A549 (cell line): ENCODE measurements at regions not wholly inside any gene's neighbourhood (a gene's known extent, or its start where the extent isn't known, plus 50 kb on each side); places are given as distances from the start of the nearest gene placed in this dataset.

Experiments used
- ATAC-seq, 2 experiments: fragments of 200-7000 bp in 1 of 2; fragments of >200 bp in 1 of 2; cut with Nextera tagmentation in 1 of 2; cut with Tn5 transposase in 1 of 2; 3 replicates each; pipeline versions ENCODE4 v1.8.0 to v1.9.1; 2018 to 2020; ENCODE audit warnings: mild to moderate bottlenecking in 1 of 2, moderate library complexity in 1 of 2
- CTCF ChIA-PET: fragments of 300-600 bp; sonication (Branson Sonifier 250); formaldehyde crosslinking; extraction: SDS; loops from one replicate; lab custom pipeline; 2021; ENCODE audit warnings: antibody characterized with exemption, inconsistent platforms; lab: Yijun Ruan, JAX
- POLR2A ChIA-PET: fragments of 350-600 bp; formaldehyde crosslinking; extraction: SDS; loops from one replicate; lab custom pipeline; 2021; ENCODE audit warnings: antibody characterized with exemption, inconsistent platforms; lab: Yijun Ruan, JAX
- DNase-seq, 2 experiments: peaks; one replicate each; pipeline versions ENCODE4 v3.0.0 to v3.0.0-alpha.2; 2011 to 2016; ENCODE audit warnings: low read depth in 1 of 2, low spot score in 1 of 2
- FAIRE-seq: peaks from 2 replicates; lab custom pipeline; 2011; peaks lifted over from hg19 to GRCh38; lab: Jason Lieb, UNC
- H3K27ac ChIP-seq, 2 experiments: fragments of >200 bp; sonication (Bioruptor Twin); formaldehyde crosslinking; 3 replicates each; pipeline ENCODE4 v1.5.1; 2016 to 2017
- H3K4me1 ChIP-seq: fragments of >200 bp; sonication (Bioruptor Twin); formaldehyde crosslinking; 3 replicates; pipeline ENCODE4 v1.6.1; 2016
- H3K4me2 ChIP-seq: fragments of >200 bp; sonication (Bioruptor Twin); formaldehyde crosslinking; 3 replicates; pipeline ENCODE4 v1.6.1; 2016
- H3K4me3 ChIP-seq: fragments of >200 bp; sonication (Bioruptor Twin); formaldehyde crosslinking; 3 replicates; pipeline ENCODE4 v1.5.1; 2016
- H3K9me3 ChIP-seq: fragments of >200 bp; sonication (Bioruptor Twin); formaldehyde crosslinking; 3 replicates; pipeline ENCODE4 v1.6.1; 2016
- BHLHE40 ChIP-seq: IDR thresholded peaks from 2 replicates; pipeline ENCODE4 v1.6.1; 2012; ENCODE audit warnings: low read depth, low read length, inconsistent platforms
- CEBPB ChIP-seq, 2 experiments: fragments of >200 bp in 1 of 2; sonication (Bioruptor Twin) in 1 of 2; formaldehyde crosslinking in 1 of 2; IDR thresholded peaks; 2 replicates each; pipeline ENCODE4 v1.6.1; 2012 to 2016
- CHD4 ChIP-seq: fragments of 200-600 bp; sonication (generic); IDR thresholded peaks from 2 replicates; pipeline ENCODE4 v1.6.1; 2016; ENCODE audit warnings: antibody characterized with exemption, mild to moderate bottlenecking, borderline replicate concordance
- EP300 ChIP-seq, 2 experiments: fragments of >200 bp; sonication (Bioruptor Twin); formaldehyde crosslinking; IDR thresholded peaks; 2 replicates in 1 of 2; 3 replicates in 1 of 2; pipeline ENCODE4 v1.6.1; 2016 to 2017
- FOSB ChIP-seq: fragments of 250-450 bp; sonication (Bioruptor Pico); IDR thresholded peaks from 2 replicates; pipeline ENCODE4 v1.5.0; 2020; ENCODE audit warnings: mild to moderate bottlenecking, moderate library complexity
- FOSL2 ChIP-seq, 2 experiments: fragments of 450-650 bp in 1 of 2; fragments of >200 bp in 1 of 2; sonication (Bioruptor Twin) in 1 of 2; formaldehyde crosslinking; IDR thresholded peaks; 2 replicates each; pipeline versions ENCODE4 v1.5.0 to v1.6.1; 2016 to 2020; ENCODE audit warnings: mild to moderate bottlenecking in 1 of 2, moderate library complexity in 1 of 2
- FOXS1 ChIP-seq: fragments of 250-450 bp; sonication (Bioruptor Pico); IDR thresholded peaks from 2 replicates; pipeline ENCODE4 v1.5.0; 2020; ENCODE audit warnings: mild to moderate bottlenecking, moderate library complexity
- GATA3 ChIP-seq: IDR thresholded peaks from 2 replicates; pipeline ENCODE4 v1.6.1; 2012; ENCODE audit warnings: borderline replicate concordance
- HEYL ChIP-seq: fragments of 250-450 bp; sonication (Bioruptor Pico); IDR thresholded peaks from 2 replicates; pipeline ENCODE4 v1.8.0; 2021; ENCODE audit warnings: mild to moderate bottlenecking, moderate library complexity
- JUN ChIP-seq, 2 experiments: fragments of >200 bp; sonication (Bioruptor Twin); formaldehyde crosslinking; IDR thresholded peaks; 2 replicates in 1 of 2; 3 replicates in 1 of 2; pipeline ENCODE4 v1.6.1; 2016 to 2017
- KDM1A ChIP-seq: fragments of 200-600 bp; sonication (generic); IDR thresholded peaks from 2 replicates; pipeline ENCODE4 v1.6.1; 2016; ENCODE audit warnings: low read depth, mild to moderate bottlenecking
- MAFK ChIP-seq: fragments of 450-650 bp; IDR thresholded peaks from 2 replicates; pipeline ENCODE4 v1.6.1; 2014; ENCODE audit not compliant: partially characterized antibody
- NR3C1 ChIP-seq: fragments of >200 bp; sonication (Bioruptor Twin); formaldehyde crosslinking; IDR thresholded peaks from 3 replicates; pipeline ENCODE4 v1.6.1; 2017
- PBX3 ChIP-seq: IDR thresholded peaks from 2 replicates; pipeline ENCODE4 v1.6.1; 2012
- POLR2A ChIP-seq: IDR thresholded peaks from 2 replicates; pipeline ENCODE4 v1.6.1; 2012; ENCODE audit warnings: mild to moderate bottlenecking, low read length
- POLR2AphosphoS2 ChIP-seq: conservative IDR thresholded peaks from 2 replicates; pipeline ENCODE4 v1.6.1; 2012; ENCODE audit warnings: low read length, improper control_type of control experiment, inconsistent platforms
- RFX5 ChIP-seq: fragments of 450-650 bp; IDR thresholded peaks from 2 replicates; pipeline ENCODE4 v1.7.1; 2014; ENCODE audit warnings: antibody characterized with exemption, mild to moderate bottlenecking, moderate library complexity
- RNF2 ChIP-seq: fragments of 200-600 bp; sonication (generic); IDR thresholded peaks from 2 replicates; pipeline ENCODE4 v1.6.1; 2016; ENCODE audit warnings: low read depth, mild to moderate bottlenecking, antibody characterized with exemption, moderate library complexity, borderline replicate concordance
- ZNF302 ChIP-seq: fragments of 250-450 bp; sonication (Bioruptor Pico); IDR thresholded peaks from 2 replicates; pipeline ENCODE4 v1.9.0; 2021; ENCODE audit warnings: inconsistent platforms, mild to moderate bottlenecking, moderate library complexity
- ZSCAN20 ChIP-seq: fragments of 250-450 bp; sonication (Bioruptor Pico); IDR thresholded peaks from 2 replicates; pipeline ENCODE4 v1.8.0; 2022; ENCODE audit warnings: mild to moderate bottlenecking, moderate library complexity
- WGBS: methylation state at CpG from one replicate; pipeline ENCODE4 v1.1.6; 2017; ENCODE audit errors: missing lambda C conversion rate; 5-methylcytosine and 5-hydroxymethylcytosine counted together
- TF ChIP-seq, protein P1 (sequence below): fragments of 250-450 bp; sonication (Bioruptor Pico); IDR thresholded peaks from 2 replicates; pipeline ENCODE4 v1.5.0; 2021; ENCODE audit warnings: mild to moderate bottlenecking, moderate library complexity, borderline replicate concordance
- TF ChIP-seq, protein P2 (sequence below): fragments of 250-450 bp; sonication (Bioruptor Pico); IDR thresholded peaks from 2 replicates; pipeline ENCODE4 v1.5.0; 2020; ENCODE audit warnings: low read depth, mild to moderate bottlenecking, moderate library complexity
- TF ChIP-seq, protein P3 (sequence below): IDR thresholded peaks from 2 replicates; pipeline ENCODE4 v1.6.1; 2012

GRCh38 chr5:12848709-12849108 is 944.5 kb upstream of the CTNND2 start:
- ATAC-seq (no peak), DNase-seq (no peak), FAIRE-seq (no peak)
- WGBS, result 11% methylated on average over 1 of the region's 1 CpG
- TF ChIP-seq CEBPB (IDR thresholded peaks at IDR 0.05), result no peak
- no peak for TF ChIP-seq GATA3
- TF ChIP-seq POLR2A, result no peak
- TF ChIP-seq ZSCAN20 (CRISPR knock-in tag), result no peak
- TF ChIP-seq FOXS1 (CRISPR knock-in tag), result no peak
- TF ChIP-seq JUN (IDR thresholded peaks at IDR 0.05), result no peak
- TF ChIP-seq EP300 (IDR thresholded peaks at IDR 0.05), result no peak
- H3K4me3 ChIP-seq, result no peak overlapping the region
- H3K9me3 ChIP-seq, result no peaks in the 10 kb centered on the region
- CTCF ChIA-PET, result no interaction called here
- POLR2A ChIA-PET, result no interaction called here
- H3K27ac ChIP-seq, result no peak overlapping the region
- H3K4me2 ChIP-seq, result no peak overlapping the region
- no peaks in the 10 kb centered on the region for H3K4me1 ChIP-seq

- TF ChIP-seq KDM1A (no peak), ZNF302 (no peak), CHD4 (no peak)
- TF ChIP-seq, protein P1, sequence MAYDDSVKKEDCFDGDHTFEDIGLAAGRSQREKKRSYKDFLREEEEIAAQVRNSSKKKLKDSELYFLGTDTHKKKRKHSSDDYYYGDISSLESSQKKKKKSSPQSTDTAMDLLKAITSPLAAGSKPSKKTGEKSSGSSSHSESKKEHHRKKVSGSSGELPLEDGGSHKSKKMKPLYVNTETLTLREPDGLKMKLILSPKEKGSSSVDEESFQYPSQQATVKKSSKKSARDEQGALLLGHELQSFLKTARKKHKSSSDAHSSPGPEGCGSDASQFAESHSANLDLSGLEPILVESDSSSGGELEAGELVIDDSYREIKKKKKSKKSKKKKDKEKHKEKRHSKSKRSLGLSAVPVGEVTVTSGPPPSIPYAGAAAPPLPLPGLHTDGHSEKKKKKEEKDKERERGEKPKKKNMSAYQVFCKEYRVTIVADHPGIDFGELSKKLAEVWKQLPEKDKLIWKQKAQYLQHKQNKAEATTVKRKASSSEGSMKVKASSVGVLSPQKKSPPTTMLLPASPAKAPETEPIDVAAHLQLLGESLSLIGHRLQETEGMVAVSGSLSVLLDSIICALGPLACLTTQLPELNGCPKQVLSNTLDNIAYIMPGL (CRISPR knock-in tag), result no peak
- Histone ChIP-seq H3K4me1 (no peaks in the 10 kb centered on the region), H3K27ac (no peak overlapping the region), H3K4me3 (no peak overlapping the region), H3K9me3 (no peaks in the 10 kb centered on the region), H3K4me2 (no peak overlapping the region)
- ChIA-PET POLR2A (no interaction called here), CTCF (no interaction called here)
- no peak for DNase-seq
- FAIRE-seq, result no peak
- 25% methylated on average over 5 of the region's 5 CpGs for WGBS
- ATAC-seq, result no peak
Observed at GRCh38 chr5:12845549-12846159, 941.4 kb upstream of the CTNND2 start.

GRCh38 chr5:12840972-12841371 is 936.7 kb upstream of the CTNND2 start:
- H3K4me1 ChIP-seq, result no peaks in the 10 kb centered on the region
- no peak overlapping the region for H3K27ac ChIP-seq
- ChIA-PET CTCF (no interaction called here), POLR2A (no interaction called here)
- no peaks in the 10 kb centered on the region for H3K9me3 ChIP-seq
- DNase-seq, result no peak
- WGBS, result 2% methylated on average over 4 of the region's 4 CpGs
- no peak for ATAC-seq
- no peak overlapping the region for H3K4me2 ChIP-seq
- no peak overlapping the region for H3K4me3 ChIP-seq
- TF ChIP-seq HEYL (CRISPR knock-in tag) (no peak), BHLHE40 (no peak)
- TF ChIP-seq, all 56 proteins: peak for 0
- FAIRE-seq, result no peak

DNA sequence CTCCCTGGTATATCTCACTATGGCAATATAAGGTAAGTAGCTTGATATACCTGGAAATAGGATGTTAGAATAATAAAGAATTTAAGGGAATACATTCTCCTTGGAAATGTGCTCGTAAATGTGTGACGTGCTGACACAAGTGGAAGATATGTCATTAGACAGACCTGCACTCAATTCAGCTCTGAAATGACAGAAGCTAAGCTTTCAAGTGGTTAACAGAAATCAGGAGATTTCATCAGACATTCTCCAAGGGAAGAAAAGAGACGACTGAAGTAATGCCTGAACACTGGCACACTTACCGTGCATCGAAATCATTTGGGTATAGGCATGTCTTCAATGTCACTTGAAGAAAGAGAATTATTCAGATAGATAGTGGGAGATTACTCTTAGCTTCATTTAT is 933.3 kb upstream of the CTNND2 start:
- no peak for ATAC-seq
- WGBS, result 28% methylated on average over 5 of the region's 5 CpGs
- DNase-seq, result no peak
- TF ChIP-seq FOSB (CRISPR knock-in tag), result no peak
- TF ChIP-seq, protein P2, sequence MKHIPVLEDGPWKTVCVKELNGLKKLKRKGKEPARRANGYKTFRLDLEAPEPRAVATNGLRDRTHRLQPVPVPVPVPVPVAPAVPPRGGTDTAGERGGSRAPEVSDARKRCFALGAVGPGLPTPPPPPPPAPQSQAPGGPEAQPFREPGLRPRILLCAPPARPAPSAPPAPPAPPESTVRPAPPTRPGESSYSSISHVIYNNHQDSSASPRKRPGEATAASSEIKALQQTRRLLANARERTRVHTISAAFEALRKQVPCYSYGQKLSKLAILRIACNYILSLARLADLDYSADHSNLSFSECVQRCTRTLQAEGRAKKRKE (CRISPR knock-in tag), result no peak
- no peak for TF ChIP-seq PBX3
- no peak for TF ChIP-seq RNF2
- TF ChIP-seq JUN (IDR thresholded peaks at IDR 0.05), result no peak
- no peak for TF ChIP-seq POLR2AphosphoS2
- TF ChIP-seq, protein P3, sequence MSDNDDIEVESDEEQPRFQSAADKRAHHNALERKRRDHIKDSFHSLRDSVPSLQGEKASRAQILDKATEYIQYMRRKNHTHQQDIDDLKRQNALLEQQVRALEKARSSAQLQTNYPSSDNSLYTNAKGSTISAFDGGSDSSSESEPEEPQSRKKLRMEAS, result no peak
- TF ChIP-seq, protein P1 (CRISPR knock-in tag), result no peak
- no peak for TF ChIP-seq FOXS1 (CRISPR knock-in tag)
- no peak for TF ChIP-seq NR3C1
- no peak for TF ChIP-seq RFX5
- no peak for TF ChIP-seq FOSL2 (IDR thresholded peaks at IDR 0.05)
- TF ChIP-seq FOSL2 (CRISPR knock-in tag; IDR thresholded peaks at IDR 0.05), result no peak
- TF ChIP-seq MAFK, result no peak
- TF ChIP-seq, all 56 proteins: peak for 0
- Histone ChIP-seq H3K4me1 (no peaks in the 10 kb centered on the region), H3K27ac (no peak overlapping the region), H3K4me3 (no peak overlapping the region), H3K4me2 (no peak overlapping the region), H3K9me3 (no peaks in the 10 kb centered on the region)
- CTCF ChIA-PET, result interaction anchor here (0.6 kb wide), 1 partner anchor 1963 kb away, joined by 4 read pairs; no protein-coding TSS in a partner anchor
- POLR2A ChIA-PET, result no interaction called here
- FAIRE-seq, result no peak
